ENCODE measurements at regions not wholly inside any gene's neighbourhood (a gene's known extent, or its start where the extent isn't known, plus 50 kb on each side); places are given as distances from the start of the nearest gene placed in this dataset.

- no peaks in the 10 kb centered on the region for H3K27me3 ChIP-seq (ENCODE audit: control insufficient read depth, insufficient read depth, low read length)
- H3K4me3 ChIP-seq (ENCODE audit: low read depth, low read length) = no peak overlapping the region
- H3K9me3 ChIP-seq (ENCODE audit: control insufficient read depth, insufficient read depth, low read length) = no peaks in the 10 kb centered on the region
- ChIA-PET POLR2A (no interaction called here), CTCF (interaction anchor here (1.0 kb wide), 1 partner anchor 9 kb away, joined by 3 read pairs; no protein-coding TSS in a partner anchor)
- DNase-seq (ENCODE audit: low read depth, low spot score) = no peak
- TF ChIP-seq CTCF (IDR thresholded peaks at IDR 0.05; ENCODE audit: low read depth, low read length) = no peak
- H3K27ac ChIP-seq (ENCODE audit: low read depth, low read length) = no peak overlapping the region
Observed at GRCh38 chr16:51888534-51888933, 658.4 kb downstream of the TOX3 start.

- TF ChIP-seq CTCF (IDR thresholded peaks at IDR 0.05; ENCODE audit: low read depth, low read length) = no peak
- Histone ChIP-seq H3K27ac (ENCODE audit: low read depth, low read length) (no peak overlapping the region), H3K4me3 (ENCODE audit: low read depth, low read length) (no peak overlapping the region), H3K9me3 (ENCODE audit: control insufficient read depth, insufficient read depth, low read length) (no peaks in the 10 kb centered on the region), H3K27me3 (ENCODE audit: control insufficient read depth, insufficient read depth, low read length) (no peaks in the 10 kb centered on the region)
- POLR2A ChIA-PET = no interaction called here
- DNase-seq (ENCODE audit: low read depth, low spot score) = no peak
- CTCF ChIA-PET = interaction anchor here (1.0 kb wide), 1 partner anchor 9 kb away, joined by 3 read pairs; no protein-coding TSS in a partner anchor
Observed at GRCh38 chr16:51888016-51888415, 658.9 kb downstream of the TOX3 start.

GRCh38 chr16:51886456-51886855 is 660.5 kb downstream of the TOX3 start:
- Histone ChIP-seq H3K9me3 (ENCODE audit: control insufficient read depth, insufficient read depth, low read length) (no peaks in the 10 kb centered on the region), H3K27ac (ENCODE audit: low read depth, low read length) (no peak overlapping the region), H3K27me3 (ENCODE audit: control insufficient read depth, insufficient read depth, low read length) (no peaks in the 10 kb centered on the region), H3K4me3 (ENCODE audit: low read depth, low read length) (no peak overlapping the region)
- no peak for DNase-seq (ENCODE audit: low read depth, low spot score)
- ChIA-PET CTCF (interaction anchor here (0.7 to 1.0 kb wide), 3 partner anchors 21 to 1404 kb away, joined by 3 to 5 read pairs (median 4); no protein-coding TSS in a partner anchor), POLR2A (no interaction called here)
- no peak for TF ChIP-seq CTCF (IDR thresholded peaks at IDR 0.05; ENCODE audit: low read depth, low read length)

- Histone ChIP-seq H3K27me3 (ENCODE audit: control insufficient read depth, insufficient read depth, low read length) (no peaks in the 10 kb centered on the region), H3K9me3 (ENCODE audit: control insufficient read depth, insufficient read depth, low read length) (no peaks in the 10 kb centered on the region), H3K27ac (ENCODE audit: low read depth, low read length) (no peak overlapping the region), H3K4me3 (ENCODE audit: low read depth, low read length) (no peak overlapping the region)
- ChIA-PET CTCF (interaction anchor here (0.7 kb wide), 3 partner anchors 8 to 1277 kb away, joined by 5 to 7 read pairs (median 6); no protein-coding TSS in a partner anchor), POLR2A (no interaction called here)
- no peak for DNase-seq (ENCODE audit: low read depth, low spot score)
- no peak for TF ChIP-seq CTCF (IDR thresholded peaks at IDR 0.05; ENCODE audit: low read depth, low read length)
Observed at GRCh38 chr16:51884773-51885172, 662.2 kb downstream of the TOX3 start.

GRCh38 chr16:51881731-51882130 is 665.2 kb downstream of the TOX3 start:
- Histone ChIP-seq H3K4me3 (ENCODE audit: low read depth, low read length) (no peak overlapping the region), H3K27me3 (ENCODE audit: control insufficient read depth, insufficient read depth, low read length) (no peaks in the 10 kb centered on the region), H3K9me3 (ENCODE audit: control insufficient read depth, insufficient read depth, low read length) (no peaks in the 10 kb centered on the region), H3K27ac (ENCODE audit: low read depth, low read length) (peak overlapping the region; percentile 62)
- ChIA-PET CTCF (no interaction called here), POLR2A (no interaction called here)
- no peak for DNase-seq (ENCODE audit: low read depth, low spot score)
- no peak for TF ChIP-seq CTCF (IDR thresholded peaks at IDR 0.05; ENCODE audit: low read depth, low read length)
